Neural progenitor cell (in vitro differentiated cells): ENCODE measurements at regions not wholly inside any gene's neighbourhood (a gene's known extent, or its start where the extent isn't known, plus 50 kb on each side); places are given as distances from the start of the nearest gene placed in this dataset.

Experiments used
- DNase-seq: peaks from one replicate; pipeline ENCODE4 v3.0.0-alpha.2; 2016; ENCODE audit warnings: low spot score
- H2AFZ ChIP-seq: fragments of 200-600 bp; sonication (generic); replicated peaks from 2 replicates; pipeline ENCODE4 v1.6.1; 2016; ENCODE audit warnings: antibody characterized with exemption
- H3F3A ChIP-seq: fragments of 200-600 bp; sonication (generic); 2 replicates; pipeline ENCODE4 v1.6.1; 2016; ENCODE audit warnings: antibody characterized with exemption, low read depth
- H3K27ac ChIP-seq: fragments of 200-600 bp; sonication (generic); 2 replicates; pipeline ENCODE4 v1.5.1; 2016; ENCODE audit warnings: mild to moderate bottlenecking
- H3K27me3 ChIP-seq: fragments of 200-600 bp; sonication (generic); 2 replicates; pipeline ENCODE4 v1.6.1; 2016; ENCODE audit warnings: mild to moderate bottlenecking, moderate library complexity
- H3K36me3 ChIP-seq: fragments of 200-600 bp; sonication (generic); 2 replicates; pipeline ENCODE4 v1.5.1; 2016
- H3K4me1 ChIP-seq: fragments of 200-600 bp; sonication (generic); 2 replicates; pipeline ENCODE4 v1.6.1; 2016; ENCODE audit warnings: mixed run types
- H3K4me2 ChIP-seq: fragments of 200-600 bp; sonication (generic); 2 replicates; pipeline ENCODE4 v1.6.1; 2016
- H3K4me3 ChIP-seq: fragments of 200-600 bp; sonication (generic); 2 replicates; pipeline ENCODE4 v1.5.1; 2016
- H3K79me2 ChIP-seq: fragments of 200-600 bp; sonication (generic); 2 replicates; pipeline ENCODE4 v1.6.1; 2016; ENCODE audit warnings: low read depth
- H3K9ac ChIP-seq: fragments of 200-600 bp; sonication (generic); 2 replicates; pipeline ENCODE4 v1.6.1; 2016
- H3K9me3 ChIP-seq: fragments of 200-600 bp; sonication (generic); 2 replicates; pipeline ENCODE4 v1.5.1; 2016; ENCODE audit warnings: low read depth
- H4K20me1 ChIP-seq: fragments of 200-600 bp; sonication (generic); 2 replicates; pipeline ENCODE4 v1.6.1; 2016; ENCODE audit warnings: low read depth
- H3K27ac Mint-ChIP-seq: 3 replicates; pipeline ENCODE4 v1.8.0; 2021; ENCODE audit warnings: mixed read lengths
- H3K27me3 Mint-ChIP-seq: 2 replicates; pipeline ENCODE4 v1.8.0; 2022; ENCODE audit warnings: low read depth, mild to moderate bottlenecking, inconsistent platforms, moderate library complexity, mixed read lengths; ENCODE audit not compliant: insufficient read depth
- H3K36me3 Mint-ChIP-seq: 3 replicates; pipeline ENCODE4 v1.8.0; 2021; ENCODE audit warnings: mixed read lengths
- H3K4me1 Mint-ChIP-seq: 3 replicates; pipeline ENCODE4 v1.8.0; 2021; ENCODE audit warnings: mixed read lengths
- H3K4me3 Mint-ChIP-seq: 3 replicates; pipeline ENCODE4 v1.8.0; 2021; ENCODE audit warnings: mild to moderate bottlenecking, moderate library complexity, mixed read lengths
- H3K9me3 Mint-ChIP-seq: 3 replicates; pipeline ENCODE4 v1.8.0; 2020; ENCODE audit warnings: mixed read lengths
- CTCF ChIP-seq: fragments of 200-600 bp; sonication (generic); IDR thresholded peaks from 2 replicates; pipeline ENCODE4 v1.5.1; 2017; ENCODE audit warnings: antibody characterized with exemption, mild to moderate bottlenecking
- EZH2 ChIP-seq: fragments of 200-600 bp; sonication (generic); IDR thresholded peaks from 2 replicates; pipeline ENCODE4 v1.6.1; 2017; ENCODE audit warnings: antibody characterized with exemption, mild to moderate bottlenecking, moderate library complexity
- EZH2phosphoT487 ChIP-seq: fragments of 200-600 bp; sonication (generic); IDR thresholded peaks from 2 replicates; pipeline ENCODE4 v1.6.1; 2017; ENCODE audit warnings: antibody characterized with exemption

- H3K4me1 ChIP-seq = no peaks in the 10 kb centered on the region
- no peaks in the 10 kb centered on the region for H4K20me1 ChIP-seq
- H3K27ac Mint-ChIP-seq = no peak overlapping the region
- H3K27me3 ChIP-seq = no peaks in the 10 kb centered on the region
- H3K36me3 Mint-ChIP-seq = no peaks in the 10 kb centered on the region
- peaks cover 3% of the 10 kb centered on the region for H3K4me1 Mint-ChIP-seq
- no peaks in the 10 kb centered on the region for H3K36me3 ChIP-seq
- H3K27ac ChIP-seq = no peak overlapping the region
- H3F3A ChIP-seq = no peaks in the 10 kb centered on the region
- no peak overlapping the region for H2AFZ ChIP-seq
- H3K9ac ChIP-seq = no peak overlapping the region
- H3K4me3 Mint-ChIP-seq = no peak overlapping the region
- DNase-seq = no peak
- no peaks in the 10 kb centered on the region for H3K9me3 Mint-ChIP-seq
- peaks cover 6% of the 10 kb centered on the region for H3K27me3 Mint-ChIP-seq
- H3K9me3 ChIP-seq = no peaks in the 10 kb centered on the region
- no peak overlapping the region for H3K4me2 ChIP-seq
- no peak overlapping the region for H3K4me3 ChIP-seq
- H3K79me2 ChIP-seq = no peaks in the 10 kb centered on the region
- TF ChIP-seq EZH2phosphoT487 (no peak), EZH2 (no peak), CTCF (no peak)
These were observed 583.6 kb downstream of the BCL11B start for GRCh38 chr14:98688446-98688845.

GRCh38 chr14:98689951-98690350 is 582.0 kb downstream of the BCL11B start:
- TF ChIP-seq EZH2phosphoT487 (no peak), CTCF (no peak), EZH2 (no peak)
- Mint-ChIP-seq H3K36me3 (no peaks in the 10 kb centered on the region), H3K9me3 (no peaks in the 10 kb centered on the region), H3K4me1 (peaks cover 3% of the 10 kb centered on the region), H3K4me3 (no peak overlapping the region), H3K27me3 (peaks cover 6% of the 10 kb centered on the region), H3K27ac (no peak overlapping the region)
- H3K4me1 ChIP-seq = no peaks in the 10 kb centered on the region
- no peak overlapping the region for H3K27ac ChIP-seq
- no peak overlapping the region for H3K4me2 ChIP-seq
- no peaks in the 10 kb centered on the region for H3K79me2 ChIP-seq
- no peaks in the 10 kb centered on the region for H3K27me3 ChIP-seq
- H3K4me3 ChIP-seq = no peak overlapping the region
- H3K9me3 ChIP-seq = no peaks in the 10 kb centered on the region
- no peak overlapping the region for H2AFZ ChIP-seq
- H4K20me1 ChIP-seq = no peaks in the 10 kb centered on the region
- H3K36me3 ChIP-seq = no peaks in the 10 kb centered on the region
- no peak for DNase-seq
- no peaks in the 10 kb centered on the region for H3F3A ChIP-seq
- no peak overlapping the region for H3K9ac ChIP-seq

- Histone ChIP-seq H2AFZ (no peak overlapping the region), H3K9ac (no peak overlapping the region), H3K4me3 (no peak overlapping the region), H3K36me3 (no peaks in the 10 kb centered on the region), H3F3A (no peaks in the 10 kb centered on the region), H3K4me1 (no peaks in the 10 kb centered on the region), H4K20me1 (no peaks in the 10 kb centered on the region), H3K79me2 (no peaks in the 10 kb centered on the region), H3K27ac (no peak overlapping the region), H3K4me2 (no peak overlapping the region), H3K27me3 (no peaks in the 10 kb centered on the region), H3K9me3 (no peaks in the 10 kb centered on the region)
- Mint-ChIP-seq H3K36me3 (no peaks in the 10 kb centered on the region), H3K9me3 (peaks cover 11% of the 10 kb centered on the region), H3K4me1 (peaks cover 3% of the 10 kb centered on the region), H3K27me3 (peaks cover 9% of the 10 kb centered on the region), H3K27ac (no peak overlapping the region), H3K4me3 (no peak overlapping the region)
- TF ChIP-seq EZH2 (no peak), EZH2phosphoT487 (no peak), CTCF (no peak)
- DNase-seq = no peak
These were observed 579.2 kb downstream of the BCL11B start for GRCh38 chr14:98692832-98693231.

GRCh38 chr14:98694541-98694940 is 577.5 kb downstream of the BCL11B start:
- Histone ChIP-seq H3K27me3 (no peaks in the 10 kb centered on the region), H2AFZ (no peak overlapping the region), H3K4me3 (no peak overlapping the region), H3K27ac (no peak overlapping the region), H3K9me3 (no peaks in the 10 kb centered on the region), H3K79me2 (no peaks in the 10 kb centered on the region), H3F3A (no peaks in the 10 kb centered on the region), H3K36me3 (no peaks in the 10 kb centered on the region), H3K9ac (no peak overlapping the region), H3K4me1 (no peaks in the 10 kb centered on the region), H4K20me1 (no peaks in the 10 kb centered on the region), H3K4me2 (no peak overlapping the region)
- Mint-ChIP-seq H3K36me3 (no peaks in the 10 kb centered on the region), H3K4me3 (no peak overlapping the region), H3K9me3 (peaks cover 11% of the 10 kb centered on the region), H3K27ac (no peak overlapping the region), H3K27me3 (peaks cover 5% of the 10 kb centered on the region), H3K4me1 (no peaks in the 10 kb centered on the region)
- no peak for DNase-seq
- TF ChIP-seq EZH2phosphoT487 = no peak
- TF ChIP-seq EZH2 = no peak
- no peak for TF ChIP-seq CTCF
